LoVo (cell line): ENCODE measurements at regions not wholly inside any gene's neighbourhood (a gene's known extent, or its start where the extent isn't known, plus 50 kb on each side); places are given as distances from the start of the nearest gene placed in this dataset.
A peak's percentile ranks its signal among the peaks of the same experiment; 100 is the strongest.

ENCODE experiments used
- DNase-seq: peaks from one replicate; pipeline ENCODE4 v3.0.0-alpha.2; 2016; ENCODE audit warnings: low spot score

- DNase-seq, result peak; percentile 39
Measured at GRCh38 chr12:30874455-30875321, 51.9 kb upstream of the TSPAN11 start.

GRCh38 chr12:30870491-30871265 lies 55.9 kb upstream of the TSPAN11 start:
- DNase-seq, result no peak

- DNase-seq, result no peak
Measured at GRCh38 chr12:30867415-30867814, 59.1 kb upstream of the TSPAN11 start.

GRCh38 chr12:30866256-30866655 lies 60.3 kb upstream of the TSPAN11 start:
- DNase-seq, result no peak

- DNase-seq, result no peak
Measured at GRCh38 chr12:30863839-30864238, 62.7 kb upstream of the TSPAN11 start.

- no peak for DNase-seq
Measured at GRCh38 chr12:30862486-30862885, 64.1 kb upstream of the TSPAN11 start.

- DNase-seq, result no peak
Measured at GRCh38 chr12:30859226-30859625, 67.3 kb upstream of the TSPAN11 start.

- no peak for DNase-seq
Measured at GRCh38 chr12:30858471-30858870, 68.1 kb upstream of the TSPAN11 start.

- no peak for DNase-seq
Measured at GRCh38 chr12:30853561-30854133, 72.9 kb upstream of the TSPAN11 start.

- DNase-seq, result no peak
Measured at GRCh38 chr12:30850684-30851083, 75.9 kb upstream of the TSPAN11 start.

GRCh38 chr12:30847259-30847658 lies 79.3 kb upstream of the TSPAN11 start:
- DNase-seq, result peak; percentile 82

GRCh38 chr12:30846776-30847175 lies 79.8 kb upstream of the TSPAN11 start:
- no peak for DNase-seq

GRCh38 chr12:30845676-30846075 lies 80.9 kb upstream of the TSPAN11 start:
- DNase-seq, result no peak

GRCh38 chr12:30843211-30843610 lies 83.3 kb upstream of the TSPAN11 start:
- DNase-seq, result no peak

- no peak for DNase-seq
Measured at GRCh38 chr12:30840715-30841114, 85.8 kb upstream of the TSPAN11 start.

- no peak for DNase-seq
Measured at GRCh38 chr12:30839643-30840220, 85.0 kb upstream of the CAPRIN2 start.

- no peak for DNase-seq
Measured at GRCh38 chr12:30837595-30837994, 82.8 kb upstream of the CAPRIN2 start.

- no peak for DNase-seq
Measured at GRCh38 chr12:30836656-30837445, 82.1 kb upstream of the CAPRIN2 start.

- no peak for DNase-seq
Measured at GRCh38 chr12:30835216-30835615, 80.5 kb upstream of the CAPRIN2 start.

GRCh38 chr12:30830751-30831150 lies 76.0 kb upstream of the CAPRIN2 start:
- no peak for DNase-seq

GRCh38 chr12:30829876-30830275 lies 75.1 kb upstream of the CAPRIN2 start:
- no peak for DNase-seq

- DNase-seq, result no peak
Measured at GRCh38 chr12:30828686-30829085, 73.9 kb upstream of the CAPRIN2 start.
